ENCODE measurements at regions not wholly inside any gene's neighbourhood (a gene's known extent, or its start where the extent isn't known, plus 50 kb on each side); places are given as distances from the start of the nearest gene placed in this dataset.

DNA sequence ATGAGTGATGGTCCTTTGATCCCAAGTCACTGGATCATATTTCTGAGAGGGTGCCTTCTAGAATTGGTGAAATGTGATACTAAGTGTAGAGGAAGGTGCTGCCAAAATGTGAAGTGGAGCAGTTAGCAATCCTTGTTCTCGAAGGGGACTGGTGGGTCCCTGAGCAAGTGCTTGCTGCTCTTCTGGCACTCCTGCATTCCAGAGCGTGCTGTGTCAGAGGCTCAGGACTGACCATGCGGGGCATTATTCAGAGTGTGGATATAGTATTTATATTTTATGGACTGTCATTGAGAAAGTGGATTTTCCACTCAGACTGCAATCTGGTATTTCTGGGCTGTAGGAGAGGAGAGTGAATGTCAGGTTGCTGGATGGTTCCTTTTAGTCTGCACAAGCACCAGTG, 152.6 kb upstream of the KL start:
- no peak for TF ChIP-seq EP300 (IDR thresholded peaks at IDR 0.05; ENCODE audit: borderline replicate concordance in 1 of 2, control insufficient read depth in 1 of 2, low read depth in 2 of 2, low read length in 2 of 2)
- no peak for TF ChIP-seq BHLHE40 (IDR thresholded peaks at IDR 0.05; ENCODE audit: borderline replicate concordance in 1 of 2, low read depth in 2 of 2, low read length in 1 of 2)
- TF ChIP-seq POLR2AphosphoS5 (IDR thresholded peaks at IDR 0.05; ENCODE audit: low read length) = no peak
- TF ChIP-seq CTCF (IDR thresholded peaks at IDR 0.05 in 2 of 3, conservative IDR thresholded peaks at IDR 0.05 in 1 of 3; ENCODE audit: control insufficient read depth in 2 of 3, extremely low read depth in 1 of 3, insufficient read depth in 1 of 3, low read depth in 3 of 3, low read length in 3 of 3) = no peak
- TF ChIP-seq CHD2 (IDR thresholded peaks at IDR 0.05; ENCODE audit: borderline replicate concordance, low read depth, low read length) = no peak
- no peak for TF ChIP-seq MYC (IDR thresholded peaks at IDR 0.05; ENCODE audit: insufficient read depth, insufficient read length, insufficient replicate concordance, low read length, severe bottlenecking)
- TF ChIP-seq ESRRA (IDR thresholded peaks at IDR 0.05; ENCODE audit: low read length) = no peak
- TF ChIP-seq, protein P1, sequence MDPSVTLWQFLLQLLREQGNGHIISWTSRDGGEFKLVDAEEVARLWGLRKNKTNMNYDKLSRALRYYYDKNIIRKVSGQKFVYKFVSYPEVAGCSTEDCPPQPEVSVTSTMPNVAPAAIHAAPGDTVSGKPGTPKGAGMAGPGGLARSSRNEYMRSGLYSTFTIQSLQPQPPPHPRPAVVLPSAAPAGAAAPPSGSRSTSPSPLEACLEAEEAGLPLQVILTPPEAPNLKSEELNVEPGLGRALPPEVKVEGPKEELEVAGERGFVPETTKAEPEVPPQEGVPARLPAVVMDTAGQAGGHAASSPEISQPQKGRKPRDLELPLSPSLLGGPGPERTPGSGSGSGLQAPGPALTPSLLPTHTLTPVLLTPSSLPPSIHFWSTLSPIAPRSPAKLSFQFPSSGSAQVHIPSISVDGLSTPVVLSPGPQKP (IDR thresholded peaks at IDR 0.05; ENCODE audit: low read depth, low read length) = no peak
- no peak for TF ChIP-seq SMC3 (IDR thresholded peaks at IDR 0.05; ENCODE audit: borderline replicate concordance, low read length)
- TF ChIP-seq ZBTB33 (IDR thresholded peaks at IDR 0.05) = no peak
- TF ChIP-seq SREBF1 (IDR thresholded peaks at IDR 0.05; ENCODE audit: low read length) = no peak
